ENCODE measurements at regions not wholly inside any gene's neighbourhood (a gene's known extent, or its start where the extent isn't known, plus 50 kb on each side); places are given as distances from the start of the nearest gene placed in this dataset.

DNA sequence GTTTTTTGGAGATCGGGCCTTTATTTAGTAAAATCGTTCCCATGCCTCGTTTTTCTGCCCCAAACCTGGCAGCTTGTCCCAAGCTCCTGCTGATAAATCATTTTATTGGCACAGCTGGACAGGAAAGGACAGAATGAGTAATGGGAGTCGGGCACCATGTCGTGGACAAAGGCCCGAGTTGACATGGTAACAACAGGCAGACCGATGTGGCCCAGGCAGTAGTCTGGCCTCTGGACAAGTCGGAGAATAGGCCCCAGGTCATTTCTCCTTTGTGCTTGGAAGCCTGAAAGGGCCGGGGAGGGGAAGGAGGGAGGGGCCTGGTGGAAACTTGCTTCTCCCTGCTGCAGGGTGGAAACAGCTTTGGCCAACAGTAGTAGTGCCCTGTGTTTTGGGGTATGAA is 234.9 kb downstream of the SUDS3 start:
- no peak for DNase-seq

- DNase-seq, result no peak
Measured at GRCh38 chr12:118611770-118612169, 235.4 kb downstream of the SUDS3 start.

- DNase-seq, result no peak
Measured at GRCh38 chr12:118617611-118618450, 241.5 kb downstream of the SUDS3 start.

GRCh38 chr12:118618695-118619094 is 242.3 kb downstream of the SUDS3 start:
- DNase-seq, result no peak

- DNase-seq, result no peak
Measured at GRCh38 chr12:118625050-118625675, 248.8 kb downstream of the SUDS3 start.

DNA sequence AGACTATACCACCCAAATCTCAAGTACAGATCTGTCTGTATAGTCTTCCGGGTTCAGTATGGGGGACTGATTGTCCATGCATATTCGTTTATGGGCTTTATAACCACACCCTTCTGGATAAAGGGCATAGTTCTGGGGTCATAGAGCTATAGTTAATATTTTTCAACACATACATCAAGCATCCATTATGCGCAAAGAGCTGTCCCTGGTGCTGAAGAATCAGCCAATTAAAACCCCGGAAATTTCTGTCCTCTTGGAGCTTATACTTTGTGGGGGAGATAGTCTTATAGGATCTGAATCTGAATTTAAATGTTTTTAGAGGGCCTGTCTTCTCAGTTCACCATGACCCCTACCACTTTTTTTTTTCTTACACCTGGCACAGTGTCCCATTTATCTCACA is 256.7 kb downstream of the SUDS3 start:
- no peak for DNase-seq

- no peak for DNase-seq
Measured at GRCh38 chr12:118635276-118635675, 258.9 kb downstream of the SUDS3 start.

- no peak for DNase-seq
Measured at GRCh38 chr12:118637767-118638370, 261.5 kb downstream of the SUDS3 start.

GRCh38 chr12:118641249-118641648 is 264.9 kb downstream of the SUDS3 start:
- no peak for DNase-seq

GRCh38 chr12:118645219-118645618 is 268.9 kb downstream of the SUDS3 start:
- DNase-seq, result no peak

GRCh38 chr12:118649765-118650585 is 273.6 kb downstream of the SUDS3 start:
- DNase-seq, result no peak

DNA sequence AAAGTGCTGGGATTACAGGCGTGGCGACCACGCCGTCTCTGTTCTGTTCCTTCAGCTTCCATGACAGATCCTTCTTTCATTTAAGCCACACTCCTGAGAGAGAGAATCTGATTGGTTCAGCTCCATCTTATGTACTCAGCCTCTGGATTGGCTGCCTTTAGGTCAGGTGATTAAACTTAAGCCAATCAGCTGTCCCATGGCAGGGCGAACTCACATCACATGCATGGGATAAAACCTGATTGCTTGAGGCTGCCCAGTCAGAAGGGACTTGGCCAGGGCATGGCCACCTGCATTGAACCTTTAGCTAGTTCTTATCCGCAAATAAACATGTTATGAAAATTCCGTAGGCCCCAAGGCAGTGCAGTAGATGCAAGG is 274.2 kb downstream of the SUDS3 start:
- DNase-seq, result no peak

DNA sequence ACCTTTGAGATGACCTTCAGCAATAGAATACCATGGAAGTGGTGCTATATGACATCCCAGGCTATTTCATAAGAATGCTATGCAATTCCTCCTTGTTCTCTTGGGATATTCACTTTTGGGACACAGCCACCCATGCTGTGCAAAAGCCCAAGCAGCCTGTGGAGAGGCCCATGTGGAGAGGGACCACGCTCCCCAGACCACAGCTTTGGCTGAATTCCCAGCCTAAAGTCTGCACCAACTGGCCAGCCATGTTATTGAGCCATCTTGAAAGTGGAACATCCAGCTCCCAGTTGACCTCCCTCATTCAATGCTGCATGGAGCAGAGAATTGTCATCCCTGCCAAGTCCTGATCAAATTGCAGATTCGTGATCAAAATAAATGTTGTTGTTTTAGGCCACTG is 275.1 kb downstream of the SUDS3 start:
- no peak for DNase-seq

- DNase-seq, result no peak
Measured at GRCh38 chr12:118655588-118655987, 279.2 kb downstream of the SUDS3 start.

GRCh38 chr12:118680356-118680963 is 300.9 kb upstream of the SRRM4 start:
- no peak for DNase-seq

DNA sequence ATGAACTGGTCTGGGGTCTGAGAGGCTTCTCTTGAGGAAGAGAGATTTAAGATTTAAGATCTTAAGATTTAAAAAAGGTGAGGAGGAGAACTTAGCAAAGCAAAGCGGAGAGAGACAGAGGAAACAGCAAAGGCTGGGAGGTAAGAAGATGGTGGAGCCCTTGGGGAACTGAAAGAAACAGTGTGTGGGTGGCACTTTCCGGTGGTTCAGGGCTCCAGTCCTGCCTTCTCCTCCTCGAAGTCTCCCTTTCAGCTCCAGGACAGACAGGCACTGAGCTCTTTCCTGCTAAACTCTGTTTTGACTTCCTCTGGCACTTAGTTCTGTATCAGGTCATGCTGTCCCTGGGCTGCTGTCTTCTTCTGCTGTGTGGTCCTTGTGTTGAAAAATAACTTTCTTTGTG is 298.7 kb upstream of the SRRM4 start:
- DNase-seq, result no peak

DNA sequence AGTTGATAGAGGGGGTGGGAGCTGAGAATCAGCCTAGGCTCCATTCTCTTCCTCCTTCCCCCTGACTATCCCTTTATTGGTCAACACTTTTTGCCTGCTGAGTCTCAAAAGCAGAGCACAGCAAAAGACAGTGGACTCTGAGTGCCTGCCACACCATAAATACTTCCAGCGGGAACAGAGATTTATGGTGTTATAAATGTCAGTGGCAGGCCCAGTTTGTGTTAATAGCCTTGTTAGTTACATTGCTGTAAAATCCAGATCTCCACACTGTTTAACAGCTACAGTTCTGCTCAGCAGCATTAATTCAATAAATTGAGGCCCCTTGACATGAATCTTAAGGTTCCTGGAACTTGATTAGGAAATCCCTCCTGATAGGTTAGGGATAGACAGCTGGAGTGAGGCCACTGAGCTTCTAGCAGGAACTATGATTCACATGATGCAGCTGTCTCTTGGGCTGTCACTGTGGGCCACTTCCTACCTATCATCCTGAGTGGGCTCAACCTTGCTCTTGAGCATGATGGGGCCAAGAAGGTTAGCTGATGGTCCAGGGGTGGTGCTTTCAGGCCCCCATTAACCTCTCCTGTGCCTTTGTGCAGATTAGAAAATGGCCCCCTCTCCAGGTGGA is 295.2 kb upstream of the SRRM4 start:
- DNase-seq, result no peak

GRCh38 chr12:118689793-118690192 is 291.5 kb upstream of the SRRM4 start:
- no peak for DNase-seq

DNA sequence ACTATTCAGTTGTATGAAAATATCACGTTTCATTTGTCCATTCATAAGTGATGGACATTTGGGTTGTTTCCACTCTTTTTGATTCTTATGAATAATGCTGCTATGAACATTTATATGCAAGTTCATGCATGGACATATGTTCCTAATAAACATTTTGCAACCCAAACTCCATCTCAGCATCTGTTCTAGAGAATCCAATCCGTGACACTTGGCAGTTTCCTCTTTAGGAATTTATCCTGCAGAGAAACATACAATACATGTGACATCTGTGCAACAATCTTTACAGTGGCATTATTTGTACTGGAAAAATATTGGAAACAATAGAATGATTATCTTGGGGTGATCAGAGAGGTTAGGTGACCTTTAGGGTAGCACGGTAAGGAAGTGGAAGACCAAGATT is 290.8 kb upstream of the SRRM4 start:
- no peak for DNase-seq

- no peak for DNase-seq
Measured at GRCh38 chr12:118694128-118694775, 287.1 kb upstream of the SRRM4 start.

GRCh38 chr12:118704527-118705241 is 276.7 kb upstream of the SRRM4 start:
- no peak for DNase-seq

Data from SW 1271 (cell line).